GM23338 (cell line): ENCODE measurements at regions not wholly inside any gene's neighbourhood (a gene's known extent, or its start where the extent isn't known, plus 50 kb on each side); places are given as distances from the start of the nearest gene placed in this dataset.

ENCODE experiments used
- ATAC-seq: fragments of 200-7000 bp; cut with Tn5 transposase; 3 replicates; pipeline ENCODE4 v1.9.1; 2020
- DNase-seq: peaks from one replicate; pipeline ENCODE4 v3.0.0-alpha.2; 2015; ENCODE audit warnings: low spot score
- H2AFZ ChIP-seq: fragments of 200-600 bp; sonication (generic); 2 replicates; pipeline ENCODE4 v1.8.0; 2016; ENCODE audit warnings: antibody characterized with exemption, mild to moderate bottlenecking, moderate library complexity
- H3F3A ChIP-seq: fragments of 200-600 bp; sonication (generic); replicated peaks from 2 replicates; pipeline ENCODE4 v1.8.0; 2017; ENCODE audit warnings: antibody characterized with exemption, mixed run types, low read depth
- H3K27ac ChIP-seq: fragments of 200-600 bp; sonication (generic); 2 replicates; pipeline ENCODE4 v1.6.1; 2016; ENCODE audit warnings: low read depth
- H3K27me3 ChIP-seq: fragments of 200-600 bp; sonication (generic); 2 replicates; pipeline ENCODE4 v1.8.0; 2016; ENCODE audit warnings: mild to moderate bottlenecking, mixed run types, moderate library complexity; ENCODE audit not compliant: insufficient read depth
- H3K36me3 ChIP-seq: fragments of 200-600 bp; sonication (generic); 2 replicates; pipeline ENCODE4 v1.8.0; 2016; ENCODE audit warnings: mild to moderate bottlenecking; ENCODE audit not compliant: insufficient read depth
- H3K4me1 ChIP-seq: fragments of 200-600 bp; sonication (generic); 2 replicates; pipeline ENCODE4 v1.8.0; 2016; ENCODE audit warnings: mild to moderate bottlenecking, moderate library complexity; ENCODE audit not compliant: insufficient read depth
- H3K4me2 ChIP-seq: fragments of 200-600 bp; sonication (generic); 2 replicates; pipeline ENCODE4 v1.7.1; 2017; ENCODE audit warnings: mixed run types
- H3K4me3 ChIP-seq: fragments of 200-600 bp; sonication (generic); 2 replicates; pipeline ENCODE4 v1.6.1; 2016; ENCODE audit warnings: mixed run types
- H3K79me2 ChIP-seq: fragments of 200-600 bp; sonication (generic); replicated peaks from 2 replicates; pipeline ENCODE4 v1.8.0; 2017; ENCODE audit warnings: mild to moderate bottlenecking; ENCODE audit not compliant: insufficient read depth
- H3K9me2 ChIP-seq: fragments of 200-600 bp; sonication (generic); 2 replicates; pipeline ENCODE4 v1.8.0; 2017; ENCODE audit not compliant: insufficient read depth
- H4K20me1 ChIP-seq: fragments of 200-600 bp; sonication (generic); replicated peaks from 2 replicates; pipeline ENCODE4 v1.8.0; 2017; ENCODE audit warnings: mild to moderate bottlenecking; ENCODE audit not compliant: insufficient read depth
- H3K27ac Mint-ChIP-seq: 2 replicates; pipeline ENCODE4 v1.8.0; 2020; ENCODE audit warnings: inconsistent platforms, mild to moderate bottlenecking, moderate library complexity, mixed read lengths
- H3K27me3 Mint-ChIP-seq: 3 replicates; pipeline ENCODE4 v1.8.0; 2022; ENCODE audit warnings: low read depth, mild to moderate bottlenecking, moderate library complexity, mixed read lengths, inconsistent platforms; ENCODE audit not compliant: insufficient read depth, poor library complexity
- H3K36me3 Mint-ChIP-seq: 3 replicates; pipeline ENCODE4 v1.8.0; 2021; ENCODE audit warnings: low read depth, mild to moderate bottlenecking, inconsistent platforms, moderate library complexity, mixed read lengths
- H3K4me1 Mint-ChIP-seq: 3 replicates; pipeline ENCODE4 v1.8.0; 2020; ENCODE audit warnings: mild to moderate bottlenecking, inconsistent platforms, mixed read lengths
- H3K4me3 Mint-ChIP-seq: 3 replicates; pipeline ENCODE4 v1.8.0; 2021; ENCODE audit warnings: moderate library complexity, mild to moderate bottlenecking, inconsistent platforms, mixed read lengths
- H3K9me3 Mint-ChIP-seq: 3 replicates; pipeline ENCODE4 v1.8.0; 2020; ENCODE audit warnings: moderate library complexity, mild to moderate bottlenecking, inconsistent platforms, mixed read lengths
- CREB1 ChIP-seq: fragments of 250-450 bp; sonication (Bioruptor Pico); IDR thresholded peaks from 2 replicates; pipeline ENCODE4 v1.5.0; 2020; ENCODE audit warnings: low read depth, mild to moderate bottlenecking, moderate library complexity
- EZH2 ChIP-seq: fragments of 200-600 bp; sonication (generic); IDR thresholded peaks from one replicate; pipeline ENCODE4 v1.8.0; 2017; ENCODE audit warnings: antibody characterized with exemption, mild to moderate bottlenecking, low read depth; ENCODE audit not compliant: unreplicated experiment
- EZH2phosphoT487 ChIP-seq: fragments of 200-600 bp; sonication (generic); IDR thresholded peaks from one replicate; pipeline ENCODE4 v1.8.1; 2018; ENCODE audit warnings: antibody characterized with exemption; ENCODE audit not compliant: unreplicated experiment
- JUNB ChIP-seq: IDR thresholded peaks from one replicate; pipeline ENCODE4 v1.6.1; 2016; ENCODE audit warnings: antibody characterized with exemption; ENCODE audit not compliant: unreplicated experiment
- NANOG ChIP-seq: IDR thresholded peaks from 2 replicates; pipeline ENCODE4 v1.6.1; 2016; ENCODE audit warnings: antibody characterized with exemption, borderline replicate concordance
- POLR2AphosphoS5 ChIP-seq: IDR thresholded peaks from 2 replicates; pipeline ENCODE4 v1.6.1; 2016; ENCODE audit warnings: antibody characterized with exemption, low read depth
- STAT1 ChIP-seq: IDR thresholded peaks from one replicate; pipeline ENCODE4 v1.6.1; 2016; ENCODE audit warnings: antibody characterized with exemption; ENCODE audit not compliant: unreplicated experiment
- ZNF114 ChIP-seq: fragments of 250-450 bp; sonication (Bioruptor Pico); IDR thresholded peaks from 2 replicates; pipeline ENCODE4 v1.5.0; 2020; ENCODE audit warnings: mild to moderate bottlenecking, moderate library complexity
- ZNF331 ChIP-seq: fragments of 250-450 bp; sonication (Bioruptor Pico); IDR thresholded peaks from 2 replicates; pipeline ENCODE4 v1.5.0; 2020; ENCODE audit warnings: low read depth, mild to moderate bottlenecking, moderate library complexity
- TF ChIP-seq, protein P1 (sequence below), 2 experiments: fragments of 200-600 bp in 1 of 2; sonication (generic) in 1 of 2; conservative IDR thresholded peaks; 2 replicates each; pipeline versions ENCODE4 v1.5.1 to v1.6.1; 2016 to 2017; ENCODE audit warnings: antibody characterized with exemption in 2 of 2, low read depth in 2 of 2, mild to moderate bottlenecking in 2 of 2, moderate library complexity in 1 of 2
- TF ChIP-seq, protein P2 (sequence below): IDR thresholded peaks from one replicate; pipeline ENCODE4 v1.6.1; 2018; ENCODE audit warnings: antibody characterized with exemption; ENCODE audit not compliant: unreplicated experiment
- TF ChIP-seq, protein P3 (sequence below): fragments of 250-450 bp; sonication (Bioruptor Pico); IDR thresholded peaks from 2 replicates; pipeline ENCODE4 v1.5.0; 2020; ENCODE audit warnings: mild to moderate bottlenecking, moderate library complexity
- TF ChIP-seq, protein P4 (sequence below): IDR thresholded peaks from 2 replicates; pipeline ENCODE4 v1.6.1; 2016; ENCODE audit warnings: antibody characterized with exemption

DNA sequence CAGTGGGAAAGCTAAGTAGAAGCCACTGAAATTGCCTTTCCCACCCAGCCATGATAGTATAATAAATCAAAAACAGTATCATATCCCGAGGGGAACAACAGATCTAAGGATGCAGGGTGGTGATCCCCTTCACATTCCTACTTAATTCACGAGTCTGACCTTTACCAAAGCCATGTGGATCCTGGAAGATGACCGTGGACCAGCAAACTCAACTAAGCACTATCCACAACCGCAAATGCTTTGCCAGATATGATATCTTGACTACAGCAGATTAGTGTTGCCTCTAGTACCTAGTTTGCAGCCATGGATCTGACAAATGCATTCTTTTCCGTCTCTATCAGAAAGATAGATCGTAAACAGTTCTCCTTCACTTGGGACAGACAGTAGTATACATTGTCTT is 67.3 kb upstream of the IL6 start:
- Mint-ChIP-seq H3K27me3 (peaks cover 2% of the 10 kb centered on the region), H3K36me3 (no peaks in the 10 kb centered on the region), H3K27ac (no peak overlapping the region), H3K4me1 (peaks cover 8% of the 10 kb centered on the region), H3K9me3 (no peaks in the 10 kb centered on the region; the same call in 2 of the 3 replicates), H3K4me3 (no peak overlapping the region)
- Histone ChIP-seq H3K4me1 (0 out of 2 replicates have a peak, but pooled peaks cover 4% of the 10 kb centered on the region), H3K9me2 (peaks cover 8% of the 10 kb centered on the region; the same call in 1 of the 2 replicates), H4K20me1 (no peaks in the 10 kb centered on the region), H3K27me3 (no peaks in the 10 kb centered on the region), H3K4me3 (no peak overlapping the region), H3K27ac (no peak overlapping the region), H3K4me2 (no peak overlapping the region), H2AFZ (no peak overlapping the region), H3K36me3 (no peaks in the 10 kb centered on the region; the same call in 1 of the 2 replicates), H3K79me2 (no peaks in the 10 kb centered on the region), H3F3A (no peaks in the 10 kb centered on the region)
- TF ChIP-seq NANOG (no peak), ZNF114 (CRISPR knock-in tag) (no peak), JUNB (no peak), CREB1 (CRISPR knock-in tag) (no peak), ZNF331 (CRISPR knock-in tag) (no peak), POLR2AphosphoS5 (no peak), EZH2 (no peak), EZH2phosphoT487 (no peak), STAT1 (no peak)
- TF ChIP-seq, protein P1, sequence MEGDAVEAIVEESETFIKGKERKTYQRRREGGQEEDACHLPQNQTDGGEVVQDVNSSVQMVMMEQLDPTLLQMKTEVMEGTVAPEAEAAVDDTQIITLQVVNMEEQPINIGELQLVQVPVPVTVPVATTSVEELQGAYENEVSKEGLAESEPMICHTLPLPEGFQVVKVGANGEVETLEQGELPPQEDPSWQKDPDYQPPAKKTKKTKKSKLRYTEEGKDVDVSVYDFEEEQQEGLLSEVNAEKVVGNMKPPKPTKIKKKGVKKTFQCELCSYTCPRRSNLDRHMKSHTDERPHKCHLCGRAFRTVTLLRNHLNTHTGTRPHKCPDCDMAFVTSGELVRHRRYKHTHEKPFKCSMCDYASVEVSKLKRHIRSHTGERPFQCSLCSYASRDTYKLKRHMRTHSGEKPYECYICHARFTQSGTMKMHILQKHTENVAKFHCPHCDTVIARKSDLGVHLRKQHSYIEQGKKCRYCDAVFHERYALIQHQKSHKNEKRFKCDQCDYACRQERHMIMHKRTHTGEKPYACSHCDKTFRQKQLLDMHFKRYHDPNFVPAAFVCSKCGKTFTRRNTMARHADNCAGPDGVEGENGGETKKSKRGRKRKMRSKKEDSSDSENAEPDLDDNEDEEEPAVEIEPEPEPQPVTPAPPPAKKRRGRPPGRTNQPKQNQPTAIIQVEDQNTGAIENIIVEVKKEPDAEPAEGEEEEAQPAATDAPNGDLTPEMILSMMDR (conservative IDR thresholded peaks at IDR 0.05; ENCODE audit: low read depth in 2 of 2): no peak
- TF ChIP-seq, protein P2, sequence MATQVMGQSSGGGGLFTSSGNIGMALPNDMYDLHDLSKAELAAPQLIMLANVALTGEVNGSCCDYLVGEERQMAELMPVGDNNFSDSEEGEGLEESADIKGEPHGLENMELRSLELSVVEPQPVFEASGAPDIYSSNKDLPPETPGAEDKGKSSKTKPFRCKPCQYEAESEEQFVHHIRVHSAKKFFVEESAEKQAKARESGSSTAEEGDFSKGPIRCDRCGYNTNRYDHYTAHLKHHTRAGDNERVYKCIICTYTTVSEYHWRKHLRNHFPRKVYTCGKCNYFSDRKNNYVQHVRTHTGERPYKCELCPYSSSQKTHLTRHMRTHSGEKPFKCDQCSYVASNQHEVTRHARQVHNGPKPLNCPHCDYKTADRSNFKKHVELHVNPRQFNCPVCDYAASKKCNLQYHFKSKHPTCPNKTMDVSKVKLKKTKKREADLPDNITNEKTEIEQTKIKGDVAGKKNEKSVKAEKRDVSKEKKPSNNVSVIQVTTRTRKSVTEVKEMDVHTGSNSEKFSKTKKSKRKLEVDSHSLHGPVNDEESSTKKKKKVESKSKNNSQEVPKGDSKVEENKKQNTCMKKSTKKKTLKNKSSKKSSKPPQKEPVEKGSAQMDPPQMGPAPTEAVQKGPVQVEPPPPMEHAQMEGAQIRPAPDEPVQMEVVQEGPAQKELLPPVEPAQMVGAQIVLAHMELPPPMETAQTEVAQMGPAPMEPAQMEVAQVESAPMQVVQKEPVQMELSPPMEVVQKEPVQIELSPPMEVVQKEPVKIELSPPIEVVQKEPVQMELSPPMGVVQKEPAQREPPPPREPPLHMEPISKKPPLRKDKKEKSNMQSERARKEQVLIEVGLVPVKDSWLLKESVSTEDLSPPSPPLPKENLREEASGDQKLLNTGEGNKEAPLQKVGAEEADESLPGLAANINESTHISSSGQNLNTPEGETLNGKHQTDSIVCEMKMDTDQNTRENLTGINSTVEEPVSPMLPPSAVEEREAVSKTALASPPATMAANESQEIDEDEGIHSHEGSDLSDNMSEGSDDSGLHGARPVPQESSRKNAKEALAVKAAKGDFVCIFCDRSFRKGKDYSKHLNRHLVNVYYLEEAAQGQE: no peak
- TF ChIP-seq, protein P3, sequence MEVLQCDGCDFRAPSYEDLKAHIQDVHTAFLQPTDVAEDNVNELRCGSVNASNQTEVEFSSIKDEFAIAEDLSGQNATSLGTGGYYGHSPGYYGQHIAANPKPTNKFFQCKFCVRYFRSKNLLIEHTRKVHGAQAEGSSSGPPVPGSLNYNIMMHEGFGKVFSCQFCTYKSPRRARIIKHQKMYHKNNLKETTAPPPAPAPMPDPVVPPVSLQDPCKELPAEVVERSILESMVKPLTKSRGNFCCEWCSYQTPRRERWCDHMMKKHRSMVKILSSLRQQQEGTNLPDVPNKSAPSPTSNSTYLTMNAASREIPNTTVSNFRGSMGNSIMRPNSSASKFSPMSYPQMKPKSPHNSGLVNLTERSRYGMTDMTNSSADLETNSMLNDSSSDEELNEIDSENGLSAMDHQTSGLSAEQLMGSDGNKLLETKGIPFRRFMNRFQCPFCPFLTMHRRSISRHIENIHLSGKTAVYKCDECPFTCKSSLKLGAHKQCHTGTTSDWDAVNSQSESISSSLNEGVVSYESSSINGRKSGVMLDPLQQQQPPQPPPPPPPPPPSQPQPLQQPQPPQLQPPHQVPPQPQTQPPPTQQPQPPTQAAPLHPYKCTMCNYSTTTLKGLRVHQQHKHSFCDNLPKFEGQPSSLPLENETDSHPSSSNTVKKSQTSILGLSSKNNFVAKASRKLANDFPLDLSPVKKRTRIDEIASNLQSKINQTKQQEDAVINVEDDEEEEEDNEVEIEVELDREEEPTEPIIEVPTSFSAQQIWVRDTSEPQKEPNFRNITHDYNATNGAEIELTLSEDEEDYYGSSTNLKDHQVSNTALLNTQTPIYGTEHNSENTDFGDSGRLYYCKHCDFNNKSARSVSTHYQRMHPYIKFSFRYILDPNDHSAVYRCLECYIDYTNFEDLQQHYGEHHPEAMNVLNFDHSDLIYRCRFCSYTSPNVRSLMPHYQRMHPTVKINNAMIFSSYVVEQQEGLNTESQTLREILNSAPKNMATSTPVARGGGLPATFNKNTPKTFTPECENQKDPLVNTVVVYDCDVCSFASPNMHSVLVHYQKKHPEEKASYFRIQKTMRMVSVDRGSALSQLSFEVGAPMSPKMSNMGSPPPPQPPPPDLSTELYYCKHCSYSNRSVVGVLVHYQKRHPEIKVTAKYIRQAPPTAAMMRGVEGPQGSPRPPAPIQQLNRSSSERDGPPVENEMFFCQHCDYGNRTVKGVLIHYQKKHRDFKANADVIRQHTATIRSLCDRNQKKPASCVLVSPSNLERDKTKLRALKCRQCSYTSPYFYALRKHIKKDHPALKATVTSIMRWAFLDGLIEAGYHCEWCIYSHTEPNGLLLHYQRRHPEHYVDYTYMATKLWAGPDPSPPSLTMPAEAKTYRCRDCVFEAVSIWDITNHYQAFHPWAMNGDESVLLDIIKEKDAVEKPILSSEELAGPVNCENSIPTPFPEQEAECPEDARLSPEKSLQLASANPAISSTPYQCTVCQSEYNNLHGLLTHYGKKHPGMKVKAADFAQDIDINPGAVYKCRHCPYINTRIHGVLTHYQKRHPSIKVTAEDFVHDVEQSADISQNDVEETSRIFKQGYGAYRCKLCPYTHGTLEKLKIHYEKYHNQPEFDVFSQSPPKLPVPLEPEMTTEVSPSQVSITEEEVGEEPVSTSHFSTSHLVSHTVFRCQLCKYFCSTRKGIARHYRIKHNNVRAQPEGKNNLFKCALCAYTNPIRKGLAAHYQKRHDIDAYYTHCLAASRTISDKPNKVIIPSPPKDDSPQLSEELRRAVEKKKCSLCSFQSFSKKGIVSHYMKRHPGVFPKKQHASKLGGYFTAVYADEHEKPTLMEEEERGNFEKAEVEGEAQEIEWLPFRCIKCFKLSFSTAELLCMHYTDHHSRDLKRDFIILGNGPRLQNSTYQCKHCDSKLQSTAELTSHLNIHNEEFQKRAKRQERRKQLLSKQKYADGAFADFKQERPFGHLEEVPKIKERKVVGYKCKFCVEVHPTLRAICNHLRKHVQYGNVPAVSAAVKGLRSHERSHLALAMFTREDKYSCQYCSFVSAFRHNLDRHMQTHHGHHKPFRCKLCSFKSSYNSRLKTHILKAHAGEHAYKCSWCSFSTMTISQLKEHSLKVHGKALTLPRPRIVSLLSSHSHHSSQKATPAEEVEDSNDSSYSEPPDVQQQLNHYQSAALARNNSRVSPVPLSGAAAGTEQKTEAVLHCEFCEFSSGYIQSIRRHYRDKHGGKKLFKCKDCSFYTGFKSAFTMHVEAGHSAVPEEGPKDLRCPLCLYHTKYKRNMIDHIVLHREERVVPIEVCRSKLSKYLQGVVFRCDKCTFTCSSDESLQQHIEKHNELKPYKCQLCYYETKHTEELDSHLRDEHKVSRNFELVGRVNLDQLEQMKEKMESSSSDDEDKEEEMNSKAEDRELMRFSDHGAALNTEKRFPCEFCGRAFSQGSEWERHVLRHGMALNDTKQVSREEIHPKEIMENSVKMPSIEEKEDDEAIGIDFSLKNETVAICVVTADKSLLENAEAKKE (CRISPR knock-in tag): no peak
- TF ChIP-seq, protein P4, sequence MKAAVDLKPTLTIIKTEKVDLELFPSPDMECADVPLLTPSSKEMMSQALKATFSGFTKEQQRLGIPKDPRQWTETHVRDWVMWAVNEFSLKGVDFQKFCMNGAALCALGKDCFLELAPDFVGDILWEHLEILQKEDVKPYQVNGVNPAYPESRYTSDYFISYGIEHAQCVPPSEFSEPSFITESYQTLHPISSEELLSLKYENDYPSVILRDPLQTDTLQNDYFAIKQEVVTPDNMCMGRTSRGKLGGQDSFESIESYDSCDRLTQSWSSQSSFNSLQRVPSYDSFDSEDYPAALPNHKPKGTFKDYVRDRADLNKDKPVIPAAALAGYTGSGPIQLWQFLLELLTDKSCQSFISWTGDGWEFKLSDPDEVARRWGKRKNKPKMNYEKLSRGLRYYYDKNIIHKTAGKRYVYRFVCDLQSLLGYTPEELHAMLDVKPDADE: no peak
- no peak for DNase-seq
- ATAC-seq: no peak
